ENCODE measurements at regions not wholly inside any gene's neighbourhood (a gene's known extent, or its start where the extent isn't known, plus 50 kb on each side); places are given as distances from the start of the nearest gene placed in this dataset.

GRCh38 chr3:185309302-185309701 is 53.6 kb upstream of the MAP3K13 start:
- Mint-ChIP-seq H3K4me1 (ENCODE audit: low read depth, unreplicated experiment) (no peaks in the 10 kb centered on the region), H3K27ac (ENCODE audit: unreplicated experiment) (no peak overlapping the region), H3K9me3 (ENCODE audit: unreplicated experiment) (peaks cover 21% of the 10 kb centered on the region), H3K36me3 (ENCODE audit: low read depth, unreplicated experiment) (peaks cover 35% of the 10 kb centered on the region), H3K27me3 (ENCODE audit: low read depth, unreplicated experiment) (no peaks in the 10 kb centered on the region), H3K4me3 (ENCODE audit: unreplicated experiment) (no peak overlapping the region)
- Histone ChIP-seq H3K27me3 (ENCODE audit: insufficient read depth, low read length) (no peaks in the 10 kb centered on the region), H3K79me2 (ENCODE audit: insufficient read depth, low read length) (no peaks in the 10 kb centered on the region), H3K36me3 (ENCODE audit: insufficient read depth, low read length) (no peaks in the 10 kb centered on the region), H4K20me1 (ENCODE audit: insufficient read depth, low read length) (peaks cover 3% of the 10 kb centered on the region), H3K4me3 (ENCODE audit: insufficient read depth, low read depth, low read length) (no peak overlapping the region), H3K9ac (ENCODE audit: low read length) (no peak overlapping the region), H3K9me3 (ENCODE audit: insufficient read depth, low read depth, low read length) (no peaks in the 10 kb centered on the region), H3K27ac (ENCODE audit: low read depth, low read length) (no peak overlapping the region), H3K4me2 (ENCODE audit: low read length) (no peak overlapping the region), H2AFZ (ENCODE audit: low read depth, low read length) (no peak overlapping the region), H3K4me1 (ENCODE audit: insufficient read depth, low read length) (no peaks in the 10 kb centered on the region)
- DNase-seq (ENCODE audit: low read depth), result no peak
- TF ChIP-seq CTCF (IDR thresholded peaks at IDR 0.05; ENCODE audit: insufficient read depth, low read depth, low read length) (no peak), EZH2 (IDR thresholded peaks at IDR 0.05; ENCODE audit: insufficient read depth, low read length) (no peak)
- FAIRE-seq, result no peak

- no peaks in the 10 kb centered on the region for H3K9me3 ChIP-seq (ENCODE audit: insufficient read depth, low read depth, low read length)
- no peak for FAIRE-seq
- peaks cover 21% of the 10 kb centered on the region for H3K9me3 Mint-ChIP-seq (ENCODE audit: unreplicated experiment)
- H3K4me3 ChIP-seq (ENCODE audit: insufficient read depth, low read depth, low read length), result no peak overlapping the region
- H4K20me1 ChIP-seq (ENCODE audit: insufficient read depth, low read length), result peaks cover 3% of the 10 kb centered on the region
- no peaks in the 10 kb centered on the region for H3K4me1 ChIP-seq (ENCODE audit: insufficient read depth, low read length)
- DNase-seq (ENCODE audit: low read depth), result no peak
- H3K36me3 ChIP-seq (ENCODE audit: insufficient read depth, low read length), result no peaks in the 10 kb centered on the region
- no peaks in the 10 kb centered on the region for H3K27me3 Mint-ChIP-seq (ENCODE audit: low read depth, unreplicated experiment)
- H3K4me2 ChIP-seq (ENCODE audit: low read length), result no peak overlapping the region
- no peaks in the 10 kb centered on the region for H3K27me3 ChIP-seq (ENCODE audit: insufficient read depth, low read length)
- no peak overlapping the region for H3K9ac ChIP-seq (ENCODE audit: low read length)
- no peak overlapping the region for H3K4me3 Mint-ChIP-seq (ENCODE audit: unreplicated experiment)
- H2AFZ ChIP-seq (ENCODE audit: low read depth, low read length), result no peak overlapping the region
- no peak overlapping the region for H3K27ac Mint-ChIP-seq (ENCODE audit: unreplicated experiment)
- no peak for TF ChIP-seq CTCF (IDR thresholded peaks at IDR 0.05; ENCODE audit: insufficient read depth, low read depth, low read length)
- TF ChIP-seq EZH2 (IDR thresholded peaks at IDR 0.05; ENCODE audit: insufficient read depth, low read length), result no peak
- H3K27ac ChIP-seq (ENCODE audit: low read depth, low read length), result no peak overlapping the region
- no peaks in the 10 kb centered on the region for H3K4me1 Mint-ChIP-seq (ENCODE audit: low read depth, unreplicated experiment)
- H3K79me2 ChIP-seq (ENCODE audit: insufficient read depth, low read length), result no peaks in the 10 kb centered on the region
- H3K36me3 Mint-ChIP-seq (ENCODE audit: low read depth, unreplicated experiment), result peaks cover 35% of the 10 kb centered on the region
These were observed 53.1 kb upstream of the MAP3K13 start for GRCh38 chr3:185309795-185310194.

- Histone ChIP-seq H3K4me1 (ENCODE audit: insufficient read depth, low read length) (peaks cover 2% of the 10 kb centered on the region), H4K20me1 (ENCODE audit: insufficient read depth, low read length) (peaks cover 3% of the 10 kb centered on the region), H3K36me3 (ENCODE audit: insufficient read depth, low read length) (no peaks in the 10 kb centered on the region), H3K9ac (ENCODE audit: low read length) (no peak overlapping the region), H2AFZ (ENCODE audit: low read depth, low read length) (no peak overlapping the region), H3K27ac (ENCODE audit: low read depth, low read length) (no peak overlapping the region), H3K4me2 (ENCODE audit: low read length) (no peak overlapping the region), H3K4me3 (ENCODE audit: insufficient read depth, low read depth, low read length) (no peak overlapping the region), H3K79me2 (ENCODE audit: insufficient read depth, low read length) (no peaks in the 10 kb centered on the region), H3K9me3 (ENCODE audit: insufficient read depth, low read depth, low read length) (no peaks in the 10 kb centered on the region), H3K27me3 (ENCODE audit: insufficient read depth, low read length) (no peaks in the 10 kb centered on the region)
- H3K27me3 Mint-ChIP-seq (ENCODE audit: low read depth, unreplicated experiment), result no peaks in the 10 kb centered on the region
- H3K9me3 Mint-ChIP-seq (ENCODE audit: unreplicated experiment), result peaks cover 16% of the 10 kb centered on the region
- no peak for FAIRE-seq
- H3K4me3 Mint-ChIP-seq (ENCODE audit: unreplicated experiment), result no peak overlapping the region
- peaks cover 1% of the 10 kb centered on the region for H3K4me1 Mint-ChIP-seq (ENCODE audit: low read depth, unreplicated experiment)
- no peak for TF ChIP-seq CTCF (IDR thresholded peaks at IDR 0.05; ENCODE audit: insufficient read depth, low read depth, low read length)
- no peak for TF ChIP-seq EZH2 (IDR thresholded peaks at IDR 0.05; ENCODE audit: insufficient read depth, low read length)
- no peak for DNase-seq (ENCODE audit: low read depth)
- peaks cover 29% of the 10 kb centered on the region for H3K36me3 Mint-ChIP-seq (ENCODE audit: low read depth, unreplicated experiment)
- no peak overlapping the region for H3K27ac Mint-ChIP-seq (ENCODE audit: unreplicated experiment)
These were observed 50.9 kb upstream of the MAP3K13 start for GRCh38 chr3:185311991-185312390.
